NCI-H1930 (cell line): ENCODE measurements at regions not wholly inside any gene's neighbourhood (a gene's known extent, or its start where the extent isn't known, plus 50 kb on each side); places are given as distances from the start of the nearest gene placed in this dataset.
"Not testable (repeated sequence)": the region's sequence is repeated elsewhere in the genome, so short reads cannot be mapped to it uniquely, and the experiment has no call there.

Experiments
- DNase-seq, 2 experiments: peaks; one replicate each; lab custom pipeline; 2025; lab: John Stamatoyannopoulos, UW

- DNase-seq = peak in 1 of 2 experiments; percentile 7
These were observed 318.8 kb upstream of the NAALADL2 start for GRCh38 chr3:174540116-174540908.

- DNase-seq = no peak
These were observed 317.3 kb upstream of the NAALADL2 start for GRCh38 chr3:174541708-174542315.

- DNase-seq = no peak
These were observed 311.2 kb upstream of the NAALADL2 start for GRCh38 chr3:174547801-174548435.

GRCh38 chr3:174548841-174549623, 310.1 kb upstream of the NAALADL2 start:
- DNase-seq = no peak

- no peak for DNase-seq
These were observed 277.6 kb upstream of the NAALADL2 start for GRCh38 chr3:174581558-174581957.

GRCh38 chr3:174583396-174583795, 275.7 kb upstream of the NAALADL2 start:
- peak; percentile 78 to 79 for DNase-seq

GRCh38 chr3:174587137-174587536, 272.0 kb upstream of the NAALADL2 start:
- not testable (repeated sequence) for DNase-seq

- DNase-seq = no peak
These were observed 262.6 kb upstream of the NAALADL2 start for GRCh38 chr3:174596447-174596982.

- DNase-seq = no peak
These were observed 260.2 kb upstream of the NAALADL2 start for GRCh38 chr3:174598885-174599439.

GRCh38 chr3:174613173-174613572, 246.0 kb upstream of the NAALADL2 start:
- DNase-seq = no peak

GRCh38 chr3:174614036-174614435, 245.1 kb upstream of the NAALADL2 start:
- DNase-seq = no peak

- DNase-seq = no peak
These were observed 240.6 kb upstream of the NAALADL2 start for GRCh38 chr3:174618368-174619080.

- DNase-seq = peak; percentile 89 to 91
These were observed 239.9 kb upstream of the NAALADL2 start for GRCh38 chr3:174619239-174619638.

GRCh38 chr3:174620138-174620537, 239.0 kb upstream of the NAALADL2 start:
- DNase-seq = no peak

- no peak for DNase-seq
These were observed 238.2 kb upstream of the NAALADL2 start for GRCh38 chr3:174620855-174621472.

GRCh38 chr3:174633342-174633741, 225.8 kb upstream of the NAALADL2 start:
- DNase-seq = no peak

GRCh38 chr3:174636451-174636850, 222.7 kb upstream of the NAALADL2 start:
- DNase-seq = no peak

GRCh38 chr3:174639406-174639805, 219.7 kb upstream of the NAALADL2 start:
- no peak for DNase-seq

GRCh38 chr3:174639970-174640369, 219.2 kb upstream of the NAALADL2 start:
- no peak for DNase-seq

GRCh38 chr3:174640932-174641331, 218.2 kb upstream of the NAALADL2 start:
- no peak for DNase-seq

- DNase-seq = no peak
These were observed 214.8 kb upstream of the NAALADL2 start for GRCh38 chr3:174644287-174644686.
